Endothelial cell (in vitro differentiated cells): ENCODE measurements at regions not wholly inside any gene's neighbourhood (a gene's known extent, or its start where the extent isn't known, plus 50 kb on each side); places are given as distances from the start of the nearest gene placed in this dataset.

Experiments
- DNase-seq: peaks from one replicate; pipeline ENCODE4 v3.0.0; 2021; ENCODE audit warnings: low spot score
- H3K27ac Mint-ChIP-seq: one replicate; pipeline ENCODE4 v1.8.0; 2021; ENCODE audit warnings: mixed read lengths, inconsistent platforms; ENCODE audit not compliant: unreplicated experiment
- H3K27me3 Mint-ChIP-seq: one replicate; pipeline ENCODE4 v1.8.0; 2021; ENCODE audit warnings: mild to moderate bottlenecking, moderate library complexity, mixed read lengths, inconsistent platforms; ENCODE audit not compliant: unreplicated experiment
- H3K36me3 Mint-ChIP-seq: one replicate; pipeline ENCODE4 v1.8.0; 2021; ENCODE audit warnings: mild to moderate bottlenecking, low read depth, mixed read lengths, inconsistent platforms; ENCODE audit not compliant: unreplicated experiment
- H3K4me1 Mint-ChIP-seq: one replicate; pipeline ENCODE4 v1.8.0; 2021; ENCODE audit warnings: mild to moderate bottlenecking, mixed read lengths, inconsistent platforms; ENCODE audit not compliant: unreplicated experiment
- H3K4me3 Mint-ChIP-seq: one replicate; pipeline ENCODE4 v1.8.0; 2021; ENCODE audit warnings: mild to moderate bottlenecking, mixed read lengths, inconsistent platforms; ENCODE audit not compliant: unreplicated experiment
- H3K9me3 Mint-ChIP-seq: one replicate; pipeline ENCODE4 v1.8.0; 2021; ENCODE audit warnings: mixed read lengths, inconsistent platforms; ENCODE audit not compliant: unreplicated experiment
- TF ChIP-seq, protein P1 (sequence below): fragments of 200-600 bp; sonication (generic); IDR thresholded peaks from one replicate; pipeline ENCODE4 v1.5.0; 2021; ENCODE audit warnings: antibody characterized with exemption; ENCODE audit not compliant: unreplicated experiment

DNA sequence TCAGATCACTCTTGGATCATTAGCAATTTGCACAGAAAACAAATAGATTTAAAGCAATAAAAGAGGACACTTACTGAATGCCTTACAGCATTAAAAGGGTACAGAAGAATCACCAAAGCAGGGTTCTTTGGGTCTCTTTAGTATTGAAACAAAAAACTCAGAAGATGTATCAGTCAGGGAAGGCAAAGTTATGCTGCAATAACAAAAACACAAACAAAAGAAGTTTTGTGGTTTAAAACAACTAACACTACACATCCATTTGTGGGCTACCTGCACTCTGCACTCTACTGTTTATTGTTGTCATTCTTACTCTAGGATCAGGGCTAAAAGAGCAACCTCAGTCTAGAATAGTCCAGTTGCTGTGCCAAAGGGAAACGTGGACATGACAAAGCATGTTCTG is 216.4 kb downstream of the GPAM start:
- Mint-ChIP-seq H3K36me3 (no peaks in the 10 kb centered on the region), H3K27me3 (no peaks in the 10 kb centered on the region), H3K4me3 (no peak overlapping the region), H3K4me1 (no peaks in the 10 kb centered on the region), H3K9me3 (no peaks in the 10 kb centered on the region), H3K27ac (no peak overlapping the region)
- DNase-seq, result no peak
- TF ChIP-seq, protein P1, sequence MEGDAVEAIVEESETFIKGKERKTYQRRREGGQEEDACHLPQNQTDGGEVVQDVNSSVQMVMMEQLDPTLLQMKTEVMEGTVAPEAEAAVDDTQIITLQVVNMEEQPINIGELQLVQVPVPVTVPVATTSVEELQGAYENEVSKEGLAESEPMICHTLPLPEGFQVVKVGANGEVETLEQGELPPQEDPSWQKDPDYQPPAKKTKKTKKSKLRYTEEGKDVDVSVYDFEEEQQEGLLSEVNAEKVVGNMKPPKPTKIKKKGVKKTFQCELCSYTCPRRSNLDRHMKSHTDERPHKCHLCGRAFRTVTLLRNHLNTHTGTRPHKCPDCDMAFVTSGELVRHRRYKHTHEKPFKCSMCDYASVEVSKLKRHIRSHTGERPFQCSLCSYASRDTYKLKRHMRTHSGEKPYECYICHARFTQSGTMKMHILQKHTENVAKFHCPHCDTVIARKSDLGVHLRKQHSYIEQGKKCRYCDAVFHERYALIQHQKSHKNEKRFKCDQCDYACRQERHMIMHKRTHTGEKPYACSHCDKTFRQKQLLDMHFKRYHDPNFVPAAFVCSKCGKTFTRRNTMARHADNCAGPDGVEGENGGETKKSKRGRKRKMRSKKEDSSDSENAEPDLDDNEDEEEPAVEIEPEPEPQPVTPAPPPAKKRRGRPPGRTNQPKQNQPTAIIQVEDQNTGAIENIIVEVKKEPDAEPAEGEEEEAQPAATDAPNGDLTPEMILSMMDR, result no peak

GRCh38 chr10:111967547-111967946 is 216.0 kb downstream of the GPAM start:
- Mint-ChIP-seq H3K9me3 (no peaks in the 10 kb centered on the region), H3K27me3 (no peaks in the 10 kb centered on the region), H3K36me3 (no peaks in the 10 kb centered on the region), H3K4me3 (no peak overlapping the region), H3K27ac (no peak overlapping the region), H3K4me1 (no peaks in the 10 kb centered on the region)
- no peak for DNase-seq
- TF ChIP-seq, protein P1, result no peak

DNA sequence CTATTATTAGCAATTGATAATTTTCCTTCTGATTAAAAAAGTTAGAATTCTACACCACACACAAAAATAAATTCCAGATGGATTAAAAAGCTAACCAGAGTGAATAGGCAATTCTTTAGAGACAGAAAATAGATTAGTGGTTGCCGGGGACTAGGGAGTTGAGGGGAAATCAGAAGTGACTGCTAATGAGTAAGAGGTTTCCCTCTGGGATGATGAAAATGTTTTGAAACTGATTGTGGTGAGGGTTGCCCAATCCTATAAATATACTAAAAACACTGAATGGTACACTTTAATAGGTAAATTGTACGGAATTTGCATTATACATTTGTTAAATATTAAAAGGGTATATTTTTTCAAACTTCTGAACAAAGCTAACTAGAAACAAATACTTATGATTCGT is 214.9 kb downstream of the GPAM start:
- TF ChIP-seq, protein P1, result no peak
- Mint-ChIP-seq H3K4me3 (no peak overlapping the region), H3K27me3 (no peaks in the 10 kb centered on the region), H3K27ac (no peak overlapping the region), H3K9me3 (no peaks in the 10 kb centered on the region), H3K4me1 (no peaks in the 10 kb centered on the region), H3K36me3 (no peaks in the 10 kb centered on the region)
- no peak for DNase-seq

GRCh38 chr10:111970111-111970510 is 213.5 kb downstream of the GPAM start:
- TF ChIP-seq, protein P1, result no peak
- H3K27me3 Mint-ChIP-seq, result no peaks in the 10 kb centered on the region
- H3K27ac Mint-ChIP-seq, result no peak overlapping the region
- H3K36me3 Mint-ChIP-seq, result no peaks in the 10 kb centered on the region
- H3K4me3 Mint-ChIP-seq, result no peak overlapping the region
- no peak for DNase-seq
- H3K9me3 Mint-ChIP-seq, result no peaks in the 10 kb centered on the region
- H3K4me1 Mint-ChIP-seq, result no peaks in the 10 kb centered on the region

GRCh38 chr10:111972109-111972508 is 211.5 kb downstream of the GPAM start:
- no peaks in the 10 kb centered on the region for H3K36me3 Mint-ChIP-seq
- no peaks in the 10 kb centered on the region for H3K27me3 Mint-ChIP-seq
- TF ChIP-seq, protein P1, result no peak
- H3K4me3 Mint-ChIP-seq, result no peak overlapping the region
- H3K9me3 Mint-ChIP-seq, result no peaks in the 10 kb centered on the region
- no peak for DNase-seq
- H3K4me1 Mint-ChIP-seq, result no peaks in the 10 kb centered on the region
- no peak overlapping the region for H3K27ac Mint-ChIP-seq
